ENCODE measurements at regions not wholly inside any gene's neighbourhood (a gene's known extent, or its start where the extent isn't known, plus 50 kb on each side); places are given as distances from the start of the nearest gene placed in this dataset.

DNA sequence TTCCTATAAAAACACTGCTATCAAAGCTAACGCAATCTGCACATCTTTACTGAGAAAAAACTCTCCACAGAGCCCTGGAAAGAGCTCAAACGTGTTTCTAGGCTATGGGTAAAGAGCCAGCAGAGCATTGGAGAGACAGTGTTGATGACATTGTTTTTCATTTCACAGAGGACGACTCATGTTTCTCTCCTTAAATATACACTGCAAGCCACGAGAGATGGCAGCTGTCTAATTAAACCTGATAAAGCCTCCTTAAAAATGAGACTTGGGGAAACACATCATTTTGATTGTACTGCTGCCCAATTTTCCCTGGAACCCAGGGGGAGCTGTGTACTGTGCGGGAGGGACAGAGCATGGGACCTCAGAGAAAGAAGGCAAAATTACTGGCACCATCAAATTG is 294.3 kb upstream of the SETBP1 start:
- TF ChIP-seq, protein P1, sequence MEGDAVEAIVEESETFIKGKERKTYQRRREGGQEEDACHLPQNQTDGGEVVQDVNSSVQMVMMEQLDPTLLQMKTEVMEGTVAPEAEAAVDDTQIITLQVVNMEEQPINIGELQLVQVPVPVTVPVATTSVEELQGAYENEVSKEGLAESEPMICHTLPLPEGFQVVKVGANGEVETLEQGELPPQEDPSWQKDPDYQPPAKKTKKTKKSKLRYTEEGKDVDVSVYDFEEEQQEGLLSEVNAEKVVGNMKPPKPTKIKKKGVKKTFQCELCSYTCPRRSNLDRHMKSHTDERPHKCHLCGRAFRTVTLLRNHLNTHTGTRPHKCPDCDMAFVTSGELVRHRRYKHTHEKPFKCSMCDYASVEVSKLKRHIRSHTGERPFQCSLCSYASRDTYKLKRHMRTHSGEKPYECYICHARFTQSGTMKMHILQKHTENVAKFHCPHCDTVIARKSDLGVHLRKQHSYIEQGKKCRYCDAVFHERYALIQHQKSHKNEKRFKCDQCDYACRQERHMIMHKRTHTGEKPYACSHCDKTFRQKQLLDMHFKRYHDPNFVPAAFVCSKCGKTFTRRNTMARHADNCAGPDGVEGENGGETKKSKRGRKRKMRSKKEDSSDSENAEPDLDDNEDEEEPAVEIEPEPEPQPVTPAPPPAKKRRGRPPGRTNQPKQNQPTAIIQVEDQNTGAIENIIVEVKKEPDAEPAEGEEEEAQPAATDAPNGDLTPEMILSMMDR (IDR thresholded peaks at IDR 0.05) = no peak
- TF ChIP-seq EZH2 (IDR thresholded peaks at IDR 0.05) (no peak), EZH2phosphoT487 (IDR thresholded peaks at IDR 0.05) (no peak)

All from neural progenitor cell (in vitro differentiated cells).